Fibroblast of pulmonary artery (primary cell): ENCODE measurements at regions not wholly inside any gene's neighbourhood (a gene's known extent, or its start where the extent isn't known, plus 50 kb on each side); places are given as distances from the start of the nearest gene placed in this dataset.
"Not testable (repeated sequence)": the region's sequence is repeated elsewhere in the genome, so short reads cannot be mapped to it uniquely, and the experiment has no call there.

Experiments
- DNase-seq: peaks from one replicate; pipeline ENCODE4 v3.0.0-alpha.2; 2010; ENCODE audit warnings: low read depth
- H3K4me3 ChIP-seq: replicated peaks from 2 replicates; pipeline ENCODE4 v1.5.1; 2011; ENCODE audit warnings: low read depth, mild to moderate bottlenecking, control low read depth, low read length, moderate library complexity
- TF ChIP-seq, protein P1 (sequence below): IDR thresholded peaks from 2 replicates; pipeline ENCODE4 v1.5.1; 2011; ENCODE audit warnings: mild to moderate bottlenecking, control low read depth, low read length, inconsistent platforms; ENCODE audit errors: missing control alignments

DNA sequence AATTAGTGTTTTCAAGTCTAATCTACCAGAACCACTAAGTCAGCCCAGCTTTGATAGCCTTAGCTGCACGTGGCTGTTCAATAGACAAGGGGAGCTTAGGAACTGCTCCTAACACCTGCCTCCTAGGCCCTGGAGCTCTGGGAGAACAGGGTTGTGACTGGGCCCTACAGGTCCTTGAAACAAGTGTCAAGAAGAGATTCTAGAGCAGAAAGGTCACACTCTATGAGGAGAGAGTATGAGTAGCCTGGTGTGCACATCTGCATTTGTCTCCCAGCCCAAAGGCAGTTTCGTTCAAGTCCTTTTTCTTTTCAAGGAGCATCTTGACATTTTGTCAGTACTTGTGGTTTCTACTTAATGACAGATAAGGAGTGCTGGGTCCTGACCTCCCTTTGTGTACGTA, 206.1 kb downstream of the PRELID2 start:
- DNase-seq, result no peak
- TF ChIP-seq, protein P1, sequence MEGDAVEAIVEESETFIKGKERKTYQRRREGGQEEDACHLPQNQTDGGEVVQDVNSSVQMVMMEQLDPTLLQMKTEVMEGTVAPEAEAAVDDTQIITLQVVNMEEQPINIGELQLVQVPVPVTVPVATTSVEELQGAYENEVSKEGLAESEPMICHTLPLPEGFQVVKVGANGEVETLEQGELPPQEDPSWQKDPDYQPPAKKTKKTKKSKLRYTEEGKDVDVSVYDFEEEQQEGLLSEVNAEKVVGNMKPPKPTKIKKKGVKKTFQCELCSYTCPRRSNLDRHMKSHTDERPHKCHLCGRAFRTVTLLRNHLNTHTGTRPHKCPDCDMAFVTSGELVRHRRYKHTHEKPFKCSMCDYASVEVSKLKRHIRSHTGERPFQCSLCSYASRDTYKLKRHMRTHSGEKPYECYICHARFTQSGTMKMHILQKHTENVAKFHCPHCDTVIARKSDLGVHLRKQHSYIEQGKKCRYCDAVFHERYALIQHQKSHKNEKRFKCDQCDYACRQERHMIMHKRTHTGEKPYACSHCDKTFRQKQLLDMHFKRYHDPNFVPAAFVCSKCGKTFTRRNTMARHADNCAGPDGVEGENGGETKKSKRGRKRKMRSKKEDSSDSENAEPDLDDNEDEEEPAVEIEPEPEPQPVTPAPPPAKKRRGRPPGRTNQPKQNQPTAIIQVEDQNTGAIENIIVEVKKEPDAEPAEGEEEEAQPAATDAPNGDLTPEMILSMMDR, result no peak
- H3K4me3 ChIP-seq, result no peak overlapping the region

- no peak overlapping the region for H3K4me3 ChIP-seq
- no peak for DNase-seq
- TF ChIP-seq, protein P1, result no peak
These were observed 206.6 kb downstream of the PRELID2 start for GRCh38 chr5:145628525-145628924.

DNA sequence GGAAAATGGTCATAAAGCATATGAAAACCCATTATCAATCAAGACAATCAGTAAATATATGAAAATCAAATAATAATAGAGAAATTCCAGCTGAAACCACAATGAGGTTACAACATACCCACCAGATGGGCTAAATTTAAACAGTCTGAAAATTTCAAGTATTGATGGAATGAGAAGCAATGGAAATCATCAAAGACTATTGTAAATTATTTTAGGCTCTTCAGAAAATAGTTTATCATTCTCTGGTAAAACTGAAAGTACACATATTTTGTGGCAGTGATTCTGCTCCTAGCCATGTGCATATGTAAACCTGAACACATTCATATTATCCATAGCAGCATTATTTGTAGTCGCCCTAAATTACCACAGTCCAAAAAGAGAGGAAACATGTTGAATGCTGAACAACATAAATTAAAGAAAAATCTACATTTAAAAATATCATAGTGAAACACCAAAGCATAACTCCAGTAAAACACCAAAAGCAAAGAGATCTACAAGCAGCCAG, 215.3 kb downstream of the PRELID2 start:
- H3K4me3 ChIP-seq, result no peak overlapping the region
- TF ChIP-seq, protein P1, result no peak
- no peak for DNase-seq

DNA sequence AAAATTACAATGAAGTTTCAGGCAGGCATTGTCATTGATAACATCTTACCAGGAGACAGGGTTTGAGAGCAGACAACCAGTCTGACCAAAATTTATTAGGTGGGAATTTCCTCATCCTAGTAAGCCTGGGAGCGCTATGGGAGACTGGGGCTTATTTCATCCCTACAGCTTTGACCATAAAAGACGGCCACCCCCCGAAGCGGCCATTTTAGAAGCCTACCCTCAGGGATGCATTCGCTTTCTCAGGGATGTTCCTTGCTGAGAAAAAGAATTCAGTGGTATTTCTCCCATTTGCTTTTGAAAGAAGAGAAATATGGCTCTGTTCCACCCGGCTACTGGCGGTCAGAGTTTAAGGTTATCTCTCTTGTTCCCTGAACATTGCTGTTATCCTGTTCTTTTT, 218.4 kb downstream of the PRELID2 start:
- not testable (repeated sequence) for H3K4me3 ChIP-seq, DNase-seq

DNA sequence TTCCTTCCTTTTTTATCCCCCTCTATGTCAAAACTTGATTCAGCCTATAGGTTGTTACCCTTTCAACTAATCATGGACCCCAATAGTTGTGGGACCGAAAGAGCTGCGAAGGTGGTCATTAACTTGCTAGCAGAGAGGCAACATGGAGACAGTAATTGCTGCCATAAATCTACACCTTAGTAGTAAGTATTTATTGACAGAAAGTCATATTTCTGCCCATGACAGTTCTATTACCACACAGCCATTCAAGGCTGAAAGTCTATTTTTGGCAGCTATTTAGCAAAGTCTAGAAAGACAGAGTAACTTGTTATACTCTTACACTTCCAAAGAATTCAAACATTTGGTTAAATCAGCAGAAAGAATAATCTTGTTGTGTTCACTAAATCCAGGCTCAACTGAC, 236.2 kb downstream of the PRELID2 start:
- TF ChIP-seq, protein P1, result no peak
- no peak overlapping the region for H3K4me3 ChIP-seq
- no peak for DNase-seq

DNA sequence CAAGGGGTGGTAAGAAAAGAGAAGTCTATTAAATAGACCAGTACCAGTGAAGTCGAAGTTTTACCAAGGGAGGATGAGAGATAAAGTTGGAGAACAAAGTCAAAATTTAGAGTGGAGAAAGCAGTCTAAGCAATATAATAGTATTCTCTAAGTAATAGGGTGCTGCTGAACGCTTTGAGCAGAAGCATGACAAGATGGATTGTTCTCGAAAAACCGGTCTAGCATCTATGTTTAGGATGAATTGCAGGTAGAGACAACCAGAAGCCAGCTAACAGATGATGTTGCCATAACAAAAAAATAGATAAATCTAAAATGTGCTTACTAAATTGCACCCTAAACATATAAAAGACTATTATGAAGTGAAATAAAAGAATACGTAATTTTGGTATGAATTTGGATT, 237.0 kb downstream of the PRELID2 start:
- no peak overlapping the region for H3K4me3 ChIP-seq
- no peak for DNase-seq
- TF ChIP-seq, protein P1, result no peak

- TF ChIP-seq, protein P1, result no peak
- DNase-seq, result no peak
- H3K4me3 ChIP-seq, result no peak overlapping the region
These were observed 243.6 kb downstream of the PRELID2 start for GRCh38 chr5:145591578-145591977.
